SJSA1 (cell line): ENCODE measurements at regions not wholly inside any gene's neighbourhood (a gene's known extent, or its start where the extent isn't known, plus 50 kb on each side); places are given as distances from the start of the nearest gene placed in this dataset.

Source experiments
- DNase-seq, 2 experiments: peaks; one replicate each; pipeline ENCODE4 v3.0.0-alpha.2; 2015 to 2020; ENCODE audit warnings: low spot score in 2 of 2, low read depth in 1 of 2
- H3K27ac ChIP-seq: fragments of 250-450 bp; sonication (Bioruptor Pico); 2 replicates; pipeline ENCODE4 v1.5.1; 2020; ENCODE audit warnings: mild to moderate bottlenecking, moderate library complexity
- H3K27me3 ChIP-seq: fragments of 250-450 bp; sonication (Bioruptor Pico); replicated peaks from 2 replicates; pipeline ENCODE4 v1.5.1; 2020; ENCODE audit warnings: mild to moderate bottlenecking, moderate library complexity
- H3K36me3 ChIP-seq: fragments of 250-450 bp; sonication (Bioruptor Pico); 2 replicates; pipeline ENCODE4 v1.5.1; 2020; ENCODE audit warnings: mild to moderate bottlenecking
- H3K4me1 ChIP-seq: fragments of 250-450 bp; sonication (Bioruptor Pico); replicated peaks from 2 replicates; pipeline ENCODE4 v1.6.1; 2021; ENCODE audit warnings: mild to moderate bottlenecking
- H3K4me3 ChIP-seq: fragments of 250-450 bp; sonication (Bioruptor Pico); 2 replicates; pipeline ENCODE4 v1.5.1; 2020; ENCODE audit warnings: mild to moderate bottlenecking
- H3K9me3 ChIP-seq: fragments of 250-450 bp; sonication (Bioruptor Pico); replicated peaks from 2 replicates; pipeline ENCODE4 v1.5.1; 2020; ENCODE audit warnings: mild to moderate bottlenecking

GRCh38 chr4:11342401-11342800, 86.3 kb downstream of the HS3ST1 start:
- H3K27ac ChIP-seq, result no peak overlapping the region
- no peaks in the 10 kb centered on the region for H3K36me3 ChIP-seq
- H3K9me3 ChIP-seq, result no peaks in the 10 kb centered on the region
- H3K27me3 ChIP-seq, result no peaks in the 10 kb centered on the region
- no peak for DNase-seq
- no peak overlapping the region for H3K4me3 ChIP-seq
- H3K4me1 ChIP-seq, result no peaks in the 10 kb centered on the region

- DNase-seq, result no peak
- Histone ChIP-seq H3K9me3 (no peaks in the 10 kb centered on the region), H3K4me1 (no peaks in the 10 kb centered on the region), H3K4me3 (no peak overlapping the region), H3K27me3 (no peaks in the 10 kb centered on the region), H3K36me3 (no peaks in the 10 kb centered on the region), H3K27ac (no peak overlapping the region)
Observed at GRCh38 chr4:11341337-11342043, 87.2 kb downstream of the HS3ST1 start.

GRCh38 chr4:11338956-11339782, 89.5 kb downstream of the HS3ST1 start:
- Histone ChIP-seq H3K4me1 (no peaks in the 10 kb centered on the region), H3K27ac (no peak overlapping the region), H3K27me3 (no peaks in the 10 kb centered on the region)

GRCh38 chr4:11337287-11337686, 91.4 kb downstream of the HS3ST1 start:
- Histone ChIP-seq H3K27me3 (no peaks in the 10 kb centered on the region), H3K27ac (no peak overlapping the region), H3K36me3 (no peaks in the 10 kb centered on the region), H3K9me3 (no peaks in the 10 kb centered on the region), H3K4me3 (no peak overlapping the region), H3K4me1 (no peaks in the 10 kb centered on the region)
- DNase-seq, result no peak

More at GRCh38 chr4:11338956-11339782, 89.5 kb downstream of the HS3ST1 start:
- Histone ChIP-seq H3K4me3 (no peak overlapping the region), H3K36me3 (no peaks in the 10 kb centered on the region), H3K9me3 (no peaks in the 10 kb centered on the region)
- no peak for DNase-seq

GRCh38 chr4:11336435-11336834, 92.3 kb downstream of the HS3ST1 start:
- Histone ChIP-seq H3K27me3 (no peaks in the 10 kb centered on the region), H3K36me3 (no peaks in the 10 kb centered on the region), H3K4me1 (no peaks in the 10 kb centered on the region), H3K9me3 (no peaks in the 10 kb centered on the region), H3K27ac (no peak overlapping the region), H3K4me3 (no peak overlapping the region)
- no peak for DNase-seq

- no peaks in the 10 kb centered on the region for H3K27me3 ChIP-seq
- H3K9me3 ChIP-seq, result no peaks in the 10 kb centered on the region
- no peaks in the 10 kb centered on the region for H3K36me3 ChIP-seq
- no peaks in the 10 kb centered on the region for H3K4me1 ChIP-seq
- no peak overlapping the region for H3K27ac ChIP-seq
- H3K4me3 ChIP-seq, result no peak overlapping the region
- no peak for DNase-seq
Observed at GRCh38 chr4:11334887-11335286, 93.8 kb downstream of the HS3ST1 start.

- Histone ChIP-seq H3K36me3 (no peaks in the 10 kb centered on the region), H3K4me3 (no peak overlapping the region), H3K4me1 (no peaks in the 10 kb centered on the region), H3K27me3 (no peaks in the 10 kb centered on the region), H3K27ac (no peak overlapping the region), H3K9me3 (no peaks in the 10 kb centered on the region)
- no peak for DNase-seq
Observed at GRCh38 chr4:11328401-11328800, 100.3 kb downstream of the HS3ST1 start.

GRCh38 chr4:11326021-11326420, 102.7 kb downstream of the HS3ST1 start:
- Histone ChIP-seq H3K36me3 (no peaks in the 10 kb centered on the region), H3K9me3 (no peaks in the 10 kb centered on the region), H3K27ac (no peak overlapping the region), H3K4me1 (no peaks in the 10 kb centered on the region), H3K4me3 (no peak overlapping the region), H3K27me3 (no peaks in the 10 kb centered on the region)
- no peak for DNase-seq

- no peak for DNase-seq
- Histone ChIP-seq H3K27me3 (no peaks in the 10 kb centered on the region), H3K4me3 (no peak overlapping the region), H3K9me3 (no peaks in the 10 kb centered on the region), H3K27ac (no peak overlapping the region), H3K36me3 (no peaks in the 10 kb centered on the region), H3K4me1 (no peaks in the 10 kb centered on the region)
Observed at GRCh38 chr4:11323771-11324170, 104.9 kb downstream of the HS3ST1 start.

- Histone ChIP-seq H3K27me3 (no peaks in the 10 kb centered on the region), H3K27ac (no peak overlapping the region)
Observed at GRCh38 chr4:11313157-11313943, 115.3 kb downstream of the HS3ST1 start.

GRCh38 chr4:11312389-11312788, 116.3 kb downstream of the HS3ST1 start:
- Histone ChIP-seq H3K4me1 (no peaks in the 10 kb centered on the region), H3K9me3 (no peaks in the 10 kb centered on the region), H3K36me3 (no peaks in the 10 kb centered on the region), H3K27ac (no peak overlapping the region), H3K27me3 (no peaks in the 10 kb centered on the region), H3K4me3 (no peak overlapping the region)
- no peak for DNase-seq

More at GRCh38 chr4:11313157-11313943, 115.3 kb downstream of the HS3ST1 start:
- Histone ChIP-seq H3K4me3 (no peak overlapping the region), H3K9me3 (no peaks in the 10 kb centered on the region), H3K4me1 (no peaks in the 10 kb centered on the region), H3K36me3 (no peaks in the 10 kb centered on the region)
- no peak for DNase-seq

- H3K9me3 ChIP-seq, result no peaks in the 10 kb centered on the region
- no peak for DNase-seq
- no peak overlapping the region for H3K4me3 ChIP-seq
- H3K36me3 ChIP-seq, result no peaks in the 10 kb centered on the region
- no peak overlapping the region for H3K27ac ChIP-seq
- H3K27me3 ChIP-seq, result no peaks in the 10 kb centered on the region
- H3K4me1 ChIP-seq, result no peaks in the 10 kb centered on the region
Observed at GRCh38 chr4:11301075-11301660, 127.5 kb downstream of the HS3ST1 start.

GRCh38 chr4:11299836-11300235, 128.9 kb downstream of the HS3ST1 start:
- H3K27me3 ChIP-seq, result no peaks in the 10 kb centered on the region
- H3K36me3 ChIP-seq, result no peaks in the 10 kb centered on the region
- no peak for DNase-seq
- H3K4me3 ChIP-seq, result no peak overlapping the region
- no peak overlapping the region for H3K27ac ChIP-seq
- H3K4me1 ChIP-seq, result no peaks in the 10 kb centered on the region
- H3K9me3 ChIP-seq, result no peaks in the 10 kb centered on the region
